ENCODE measurements at regions not wholly inside any gene's neighbourhood (a gene's known extent, or its start where the extent isn't known, plus 50 kb on each side); places are given as distances from the start of the nearest gene placed in this dataset.
A peak's percentile ranks its signal among the peaks of the same experiment; 100 is the strongest.

DNA sequence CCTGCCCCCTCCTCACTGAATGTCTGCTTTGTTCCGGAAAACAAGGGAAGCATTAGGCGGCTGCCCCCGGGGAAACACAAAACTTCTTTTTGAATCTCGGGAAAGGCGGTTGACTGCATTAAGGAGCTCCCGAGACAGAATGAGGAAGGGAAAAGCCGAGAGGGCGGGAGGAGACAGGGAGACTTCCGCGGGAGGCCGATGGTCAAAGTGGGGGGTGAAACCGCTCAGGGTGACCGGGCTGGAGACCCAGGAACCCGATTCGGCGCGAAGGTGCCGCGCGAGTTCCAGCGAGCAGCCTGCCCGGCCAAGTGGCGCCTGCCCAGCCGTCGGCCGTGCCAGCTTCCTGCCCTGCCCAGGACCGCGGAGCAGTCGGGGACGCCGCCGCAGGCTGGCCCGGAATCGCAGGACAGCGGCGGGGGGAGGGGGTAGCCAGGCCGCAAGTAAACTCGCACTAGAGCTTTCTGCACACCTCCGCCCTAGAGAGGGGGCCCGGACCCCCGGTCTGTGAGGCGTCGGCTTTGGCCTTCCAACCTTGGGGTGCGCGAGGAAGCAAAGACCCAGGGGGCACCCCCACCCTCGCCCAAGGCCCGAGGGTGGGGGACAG, 55.1 kb upstream of the BCOR start:
- no peaks in the 10 kb centered on the region for H3K9me3 ChIP-seq (ENCODE audit: control insufficient read depth, insufficient read depth, low read length)
- no peak for TF ChIP-seq CTCF (IDR thresholded peaks at IDR 0.05)
- peak overlapping the region; percentile 37 for H3K4me3 ChIP-seq (ENCODE audit: low read length)
- H3K27me3 ChIP-seq (ENCODE audit: control insufficient read depth, insufficient read depth, low read length), result peaks cover 3% of the 10 kb centered on the region
- Mint-ChIP-seq H3K4me3 (peak overlapping the region; percentile 85), H3K4me1 (peaks cover 11 to 21% of the 10 kb centered on the region in 2 donors), H3K36me3 (no peaks in the 10 kb centered on the region), H3K27ac (no peak overlapping the region), H3K9me3 (no peaks in the 10 kb centered on the region), H3K27me3 (ENCODE audit: low read depth in 2 of 2) (peaks cover 10 to 26% of the 10 kb centered on the region in 2 donors)
- ATAC-seq, result no peak
- peak in 1 of 2 donors; percentile 22 for DNase-seq
- WGBS (ENCODE audit: insufficient coverage), result 2% methylated on average over 47 of the region's 47 CpGs
- intact Hi-C loops (cut with micrococcal nuclease), result loop anchor here (5.0 kb wide), 3 partner anchors 56 to 341 kb away; partner anchors contain the start of gene BCOR
- H3K27ac ChIP-seq (ENCODE audit: low read length), result no peak overlapping the region
- peaks cover 64% of the 10 kb centered on the region for H3K4me1 ChIP-seq (ENCODE audit: control insufficient read depth, insufficient read depth, low read length)
- no peaks in the 10 kb centered on the region for H3K36me3 ChIP-seq (ENCODE audit: control insufficient read depth, insufficient read depth, low read length)

DNA sequence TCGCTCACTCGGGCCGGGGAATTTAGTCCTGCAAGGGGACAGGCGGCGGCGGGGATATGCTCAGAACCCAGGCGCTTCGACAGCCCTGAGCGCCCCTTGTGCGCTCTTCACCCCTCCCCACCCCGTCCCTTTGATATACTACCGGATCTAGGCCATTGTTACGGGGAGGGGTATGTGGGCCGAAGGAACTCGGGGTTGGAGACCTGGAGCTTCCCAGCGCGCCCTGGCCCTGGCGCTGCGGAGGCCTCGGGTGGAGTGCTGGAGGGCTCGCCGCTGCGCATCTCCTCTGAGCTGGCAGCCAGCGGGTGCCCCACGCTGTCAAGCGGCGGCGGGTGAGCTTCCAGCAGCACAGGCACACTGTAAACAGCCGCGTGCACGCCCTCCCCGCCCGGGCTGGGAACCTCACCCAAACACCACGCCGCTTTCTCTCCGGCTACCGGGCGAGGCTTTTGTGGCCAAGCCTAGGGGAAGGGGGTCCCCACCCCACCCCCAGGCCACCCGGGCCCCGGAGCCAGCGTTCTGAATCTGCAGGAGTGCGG, 54.5 kb upstream of the BCOR start:
- Mint-ChIP-seq H3K27me3 (ENCODE audit: low read depth in 2 of 2) (peaks cover 10 to 28% of the 10 kb centered on the region in 2 donors), H3K9me3 (no peaks in the 10 kb centered on the region), H3K36me3 (no peaks in the 10 kb centered on the region), H3K4me1 (peaks cover 11 to 21% of the 10 kb centered on the region in 2 donors), H3K27ac (no peak overlapping the region), H3K4me3 (peak overlapping the region; percentile 77)
- peaks cover 64% of the 10 kb centered on the region for H3K4me1 ChIP-seq (ENCODE audit: control insufficient read depth, insufficient read depth, low read length)
- H3K36me3 ChIP-seq (ENCODE audit: control insufficient read depth, insufficient read depth, low read length), result no peaks in the 10 kb centered on the region
- intact Hi-C loops (cut with micrococcal nuclease), result loop anchor here (5.0 kb wide), 3 partner anchors 55 to 340 kb away; partner anchors contain the start of gene BCOR
- DNase-seq (peak in 1 of 2 donors; percentile 61), ATAC-seq (peak in 2 of 3 donors; percentile 30 to 33)
- 32% methylated on average over 39 of the region's 42 CpGs for WGBS (ENCODE audit: insufficient coverage)
- H3K27ac ChIP-seq (ENCODE audit: low read length), result no peak overlapping the region
- H3K9me3 ChIP-seq (ENCODE audit: control insufficient read depth, insufficient read depth, low read length), result no peaks in the 10 kb centered on the region
- H3K27me3 ChIP-seq (ENCODE audit: control insufficient read depth, insufficient read depth, low read length), result peaks cover 7% of the 10 kb centered on the region
- TF ChIP-seq CTCF (IDR thresholded peaks at IDR 0.05), result no peak
- H3K4me3 ChIP-seq (ENCODE audit: low read length), result peak overlapping the region; percentile 37

DNA sequence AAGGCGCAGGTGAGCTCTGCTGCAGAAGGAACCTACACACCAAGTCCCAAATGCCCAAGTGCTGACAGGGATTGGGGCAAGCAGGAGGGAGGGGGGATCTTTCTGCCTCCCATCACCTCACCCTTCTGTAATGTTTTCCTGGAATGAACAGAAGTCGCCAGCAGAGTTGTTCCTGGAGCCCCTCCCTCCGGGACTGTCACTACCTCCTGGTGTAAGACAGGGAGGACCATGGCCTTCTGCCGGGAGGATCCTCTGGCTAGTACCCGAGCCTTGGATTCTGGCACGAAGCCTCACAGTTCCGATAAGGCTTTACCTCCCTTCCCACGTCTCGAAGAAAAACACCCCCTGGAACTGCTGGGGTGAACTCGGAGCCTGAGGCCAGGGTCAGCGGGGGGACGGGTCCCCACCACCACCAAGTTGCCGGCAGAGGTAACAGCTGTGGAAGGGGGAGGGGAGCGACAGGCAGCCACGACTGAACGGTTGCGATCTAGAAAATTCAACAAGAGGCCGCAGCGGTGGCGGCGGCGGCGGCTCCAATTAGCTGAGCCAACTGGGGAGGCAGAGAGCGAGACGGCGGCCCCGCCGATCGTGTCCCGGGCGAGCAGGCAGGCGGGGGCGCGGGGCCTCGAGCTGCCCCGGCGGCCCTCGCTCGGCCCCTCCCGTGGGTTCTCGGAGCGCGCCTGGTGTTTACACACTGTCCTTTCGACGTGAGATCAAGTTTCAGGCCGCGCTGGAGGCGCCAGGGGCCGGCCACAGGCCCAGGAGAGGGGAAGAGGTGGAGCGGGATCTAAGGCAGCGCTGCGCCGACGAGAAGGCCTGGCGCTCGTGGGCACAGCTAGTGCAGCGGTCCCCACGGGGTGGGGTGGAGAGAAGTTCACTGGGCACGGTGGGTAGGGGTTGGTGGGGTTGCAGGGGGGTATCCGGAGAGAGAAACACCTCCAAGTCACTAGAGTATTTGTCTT, 53.7 kb upstream of the BCOR start:
- H3K4me1 Mint-ChIP-seq, result peaks cover 15 to 27% of the 10 kb centered on the region in 2 donors
- 88% methylated on average over 53 of the region's 60 CpGs for WGBS (ENCODE audit: insufficient coverage)
- no peak for TF ChIP-seq CTCF (IDR thresholded peaks at IDR 0.05)

More for the DNA sequence above, 53.7 kb upstream of the BCOR start:
- ATAC-seq (no peak), DNase-seq (no peak)
- Histone ChIP-seq H3K4me1 (ENCODE audit: control insufficient read depth, insufficient read depth, low read length) (peaks cover 72% of the 10 kb centered on the region), H3K27me3 (ENCODE audit: control insufficient read depth, insufficient read depth, low read length) (peaks cover 14% of the 10 kb centered on the region), H3K9me3 (ENCODE audit: control insufficient read depth, insufficient read depth, low read length) (no peaks in the 10 kb centered on the region), H3K27ac (ENCODE audit: low read length) (no peak overlapping the region), H3K4me3 (ENCODE audit: low read length) (no peak overlapping the region), H3K36me3 (ENCODE audit: control insufficient read depth, insufficient read depth, low read length) (no peaks in the 10 kb centered on the region)
- Mint-ChIP-seq H3K9me3 (no peaks in the 10 kb centered on the region), H3K36me3 (no peaks in the 10 kb centered on the region), H3K4me3 (peak overlapping the region; percentile 25), H3K27ac (no peak overlapping the region), H3K27me3 (ENCODE audit: low read depth in 2 of 2) (peaks cover 10 to 33% of the 10 kb centered on the region in 2 donors)
- intact Hi-C loops (cut with micrococcal nuclease), result loop anchor here (5.0 kb wide), 3 partner anchors 54 to 339 kb away; partner anchors contain the start of gene BCOR

Measured in natural killer cell (primary cell).